ENCODE measurements at regions not wholly inside any gene's neighbourhood (a gene's known extent, or its start where the extent isn't known, plus 50 kb on each side); places are given as distances from the start of the nearest gene placed in this dataset.

DNA sequence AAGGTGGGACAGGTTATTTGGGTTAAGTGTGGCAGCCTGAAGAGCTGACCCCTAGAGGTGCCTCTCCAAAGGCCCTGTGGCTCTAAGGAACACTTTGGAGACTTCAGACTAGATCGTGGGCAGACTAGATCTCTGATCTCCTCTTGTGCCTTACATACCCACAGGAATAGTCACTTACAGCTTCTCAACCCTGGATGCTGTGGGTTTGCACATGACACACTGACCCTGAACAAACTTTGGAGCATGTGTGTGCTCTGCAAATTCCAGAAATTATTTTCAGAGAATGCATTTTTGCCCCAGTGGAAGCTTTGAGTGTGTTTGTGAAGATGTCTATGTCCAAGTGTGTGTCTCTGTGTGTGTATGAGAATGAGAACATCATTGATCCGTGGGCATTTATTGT, 119.6 kb downstream of the EMX2 start:
- no peaks in the 10 kb centered on the region for H3K27me3 ChIP-seq (replicated peaks)
- no peaks in the 10 kb centered on the region for H3K36me3 ChIP-seq (replicated peaks)
- in situ Hi-C loops (cut with HindIII; ENCODE audit: low pct_ligation_motif_present, low sequenced_read_pairs): no loop called here
- H3K27ac ChIP-seq: no peak overlapping the region
- TF ChIP-seq, protein P1, sequence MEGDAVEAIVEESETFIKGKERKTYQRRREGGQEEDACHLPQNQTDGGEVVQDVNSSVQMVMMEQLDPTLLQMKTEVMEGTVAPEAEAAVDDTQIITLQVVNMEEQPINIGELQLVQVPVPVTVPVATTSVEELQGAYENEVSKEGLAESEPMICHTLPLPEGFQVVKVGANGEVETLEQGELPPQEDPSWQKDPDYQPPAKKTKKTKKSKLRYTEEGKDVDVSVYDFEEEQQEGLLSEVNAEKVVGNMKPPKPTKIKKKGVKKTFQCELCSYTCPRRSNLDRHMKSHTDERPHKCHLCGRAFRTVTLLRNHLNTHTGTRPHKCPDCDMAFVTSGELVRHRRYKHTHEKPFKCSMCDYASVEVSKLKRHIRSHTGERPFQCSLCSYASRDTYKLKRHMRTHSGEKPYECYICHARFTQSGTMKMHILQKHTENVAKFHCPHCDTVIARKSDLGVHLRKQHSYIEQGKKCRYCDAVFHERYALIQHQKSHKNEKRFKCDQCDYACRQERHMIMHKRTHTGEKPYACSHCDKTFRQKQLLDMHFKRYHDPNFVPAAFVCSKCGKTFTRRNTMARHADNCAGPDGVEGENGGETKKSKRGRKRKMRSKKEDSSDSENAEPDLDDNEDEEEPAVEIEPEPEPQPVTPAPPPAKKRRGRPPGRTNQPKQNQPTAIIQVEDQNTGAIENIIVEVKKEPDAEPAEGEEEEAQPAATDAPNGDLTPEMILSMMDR (IDR thresholded peaks at IDR 0.05; ENCODE audit: low read depth, low read length, missing control alignments): no peak
- H3K4me3 ChIP-seq (ENCODE audit: low read depth, low read length): no peak overlapping the region
- DNase-seq: peak; percentile 19

DNA sequence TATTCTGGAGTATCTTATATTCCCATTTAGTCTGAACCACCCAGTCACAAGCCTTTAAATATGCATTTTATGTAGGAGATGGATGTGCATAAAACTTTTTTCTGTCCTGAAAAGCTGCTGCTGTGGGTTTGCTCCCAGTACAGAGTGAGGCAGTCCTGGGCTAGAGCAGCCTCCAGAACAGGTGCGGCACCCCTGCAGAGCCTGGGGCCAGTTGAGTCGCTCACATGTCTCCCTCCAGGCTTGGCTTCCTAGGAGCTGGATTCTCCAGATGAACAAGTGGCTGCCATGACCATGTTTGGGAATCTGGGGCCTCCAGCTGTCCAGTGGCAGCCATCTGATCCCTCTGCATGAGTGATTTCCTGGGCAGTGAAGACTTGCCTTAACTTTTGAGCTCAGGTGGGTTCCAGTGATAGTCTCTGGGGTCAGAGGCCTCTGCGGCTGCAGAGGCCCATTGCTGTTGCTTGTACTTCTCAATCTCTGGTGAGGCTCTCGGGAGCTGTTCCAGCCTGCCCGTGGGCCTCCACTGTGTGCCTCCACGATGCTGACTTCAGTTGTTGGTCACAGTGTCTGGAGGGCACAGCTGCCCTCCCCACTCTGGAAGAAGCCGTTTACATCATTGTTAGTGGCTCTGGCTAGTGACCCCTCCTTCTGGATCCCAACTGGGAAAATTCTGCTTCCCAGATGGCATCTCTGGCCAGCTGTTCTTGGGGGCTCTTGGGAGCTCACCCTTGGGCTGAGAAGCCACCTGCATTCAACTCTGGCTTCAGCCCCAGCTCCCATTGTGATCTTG, 120.4 kb downstream of the EMX2 start:
- H3K27me3 ChIP-seq (replicated peaks): no peaks in the 10 kb centered on the region
- no peaks in the 10 kb centered on the region for H3K36me3 ChIP-seq (replicated peaks)
- in situ Hi-C loops (cut with HindIII; ENCODE audit: low pct_ligation_motif_present, low sequenced_read_pairs): no loop called here
- no peak for DNase-seq
- TF ChIP-seq, protein P1 (IDR thresholded peaks at IDR 0.05; ENCODE audit: low read depth, low read length, missing control alignments): no peak
- H3K27ac ChIP-seq: peak overlapping the region; percentile 36
- H3K4me3 ChIP-seq (ENCODE audit: low read depth, low read length): no peak overlapping the region

DNA sequence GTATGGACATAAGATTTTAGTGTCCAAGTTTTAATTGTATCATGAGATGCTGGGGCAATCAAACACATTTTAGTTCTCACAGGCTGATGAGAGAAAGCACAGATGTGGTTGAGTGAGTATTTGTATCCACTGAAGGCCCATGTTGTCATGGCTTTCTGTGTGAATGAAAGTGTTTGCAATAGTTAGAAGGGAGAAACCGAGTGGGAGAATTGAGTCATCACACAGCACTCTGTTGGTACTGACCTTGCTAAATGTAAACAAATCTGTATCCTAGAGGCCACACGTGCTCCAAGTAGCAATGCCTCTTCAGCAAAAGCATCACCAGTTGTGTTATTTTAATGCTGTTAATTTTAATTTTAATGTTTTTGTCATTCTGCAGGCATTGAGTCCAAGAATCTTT, 121.2 kb downstream of the EMX2 start:
- TF ChIP-seq, protein P1 (IDR thresholded peaks at IDR 0.05; ENCODE audit: low read depth, low read length, missing control alignments): no peak
- in situ Hi-C loops (cut with HindIII; ENCODE audit: low pct_ligation_motif_present, low sequenced_read_pairs): no loop called here
- Histone ChIP-seq H3K27ac (peak overlapping the region; percentile 36), H3K4me3 (ENCODE audit: low read depth, low read length) (no peak overlapping the region), H3K36me3 (replicated peaks) (no peaks in the 10 kb centered on the region), H3K27me3 (replicated peaks) (no peaks in the 10 kb centered on the region)
- DNase-seq: peak; percentile 92

DNA sequence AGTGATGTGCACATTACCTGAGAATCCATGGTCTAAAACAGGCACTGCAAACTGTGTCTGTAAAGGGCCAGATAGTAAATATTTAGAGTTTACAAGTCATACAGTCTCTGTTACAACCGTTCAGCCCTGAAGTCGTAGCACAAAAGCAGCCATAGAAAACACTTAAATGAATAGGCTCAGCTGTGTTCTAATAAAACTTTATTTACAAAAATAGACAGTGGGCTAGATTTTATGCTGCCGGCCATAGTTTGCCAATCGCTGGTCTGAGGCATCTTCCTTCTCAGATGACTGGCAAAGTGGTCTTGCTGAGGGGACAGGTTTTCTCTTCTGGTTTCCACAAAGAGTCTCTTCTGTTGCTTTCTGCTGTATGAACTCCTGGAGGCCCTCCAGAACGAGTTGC, 121.7 kb downstream of the EMX2 start:
- H3K36me3 ChIP-seq (replicated peaks): no peaks in the 10 kb centered on the region
- DNase-seq: no peak
- H3K27ac ChIP-seq: no peak overlapping the region
- no peaks in the 10 kb centered on the region for H3K27me3 ChIP-seq (replicated peaks)
- TF ChIP-seq, protein P1 (IDR thresholded peaks at IDR 0.05; ENCODE audit: low read depth, low read length, missing control alignments): no peak
- in situ Hi-C loops (cut with HindIII; ENCODE audit: low pct_ligation_motif_present, low sequenced_read_pairs): no loop called here
- no peak overlapping the region for H3K4me3 ChIP-seq (ENCODE audit: low read depth, low read length)

DNA sequence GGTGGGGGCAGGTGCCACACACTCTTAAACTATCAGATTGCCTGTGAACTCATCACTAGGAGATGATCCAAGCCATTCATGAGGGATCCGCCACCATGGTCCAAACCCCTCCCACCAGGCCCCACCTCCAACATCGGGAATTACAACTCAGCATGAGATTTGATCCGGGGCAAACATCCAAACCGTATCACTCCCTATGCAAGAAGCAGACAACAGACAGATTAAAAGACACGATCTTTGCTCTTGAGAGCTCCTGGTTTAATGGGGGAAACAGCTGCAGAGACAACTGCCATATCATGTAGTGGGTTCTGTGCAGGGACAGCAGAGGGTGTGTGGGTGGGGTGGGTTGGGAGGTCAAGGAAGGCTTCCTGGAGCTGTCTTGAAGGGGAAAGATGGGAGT, 123.6 kb downstream of the EMX2 start:
- H3K4me3 ChIP-seq (ENCODE audit: low read depth, low read length): no peak overlapping the region
- H3K27me3 ChIP-seq (replicated peaks): no peaks in the 10 kb centered on the region
- H3K36me3 ChIP-seq (replicated peaks): no peaks in the 10 kb centered on the region
- TF ChIP-seq, protein P1 (IDR thresholded peaks at IDR 0.05; ENCODE audit: low read depth, low read length, missing control alignments): no peak
- no peak for DNase-seq
- in situ Hi-C loops (cut with HindIII; ENCODE audit: low pct_ligation_motif_present, low sequenced_read_pairs): no loop called here
- no peak overlapping the region for H3K27ac ChIP-seq

DNA sequence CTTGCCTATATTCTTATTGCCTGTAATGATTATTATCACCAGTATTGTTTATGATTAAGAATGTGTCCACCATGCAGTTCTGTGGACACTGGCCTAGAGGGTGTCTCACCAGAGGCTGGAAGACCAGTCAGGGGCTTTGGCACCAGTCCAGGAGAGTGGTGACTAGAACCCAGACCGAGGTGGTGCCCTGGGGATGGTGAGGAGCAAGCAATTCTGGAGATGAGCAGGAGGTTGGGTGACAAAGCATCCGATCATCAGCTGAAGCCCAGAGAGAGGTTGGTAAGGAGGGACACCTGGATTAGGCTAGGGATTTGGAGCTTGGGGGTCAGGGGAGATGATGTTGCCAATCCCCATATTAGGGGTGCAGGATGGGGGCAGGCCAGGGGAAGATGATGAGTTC, 124.4 kb downstream of the EMX2 start:
- H3K27me3 ChIP-seq (replicated peaks): no peaks in the 10 kb centered on the region

More for the DNA sequence above, 124.4 kb downstream of the EMX2 start:
- TF ChIP-seq, protein P1 (IDR thresholded peaks at IDR 0.05; ENCODE audit: low read depth, low read length, missing control alignments): no peak
- H3K36me3 ChIP-seq (replicated peaks): no peaks in the 10 kb centered on the region
- DNase-seq: no peak
- no peak overlapping the region for H3K4me3 ChIP-seq (ENCODE audit: low read depth, low read length)
- no peak overlapping the region for H3K27ac ChIP-seq
- in situ Hi-C loops (cut with HindIII; ENCODE audit: low pct_ligation_motif_present, low sequenced_read_pairs): no loop called here

Measured in brain microvascular endothelial cell (primary cell).